ENCODE measurements at regions not wholly inside any gene's neighbourhood (a gene's known extent, or its start where the extent isn't known, plus 50 kb on each side); places are given as distances from the start of the nearest gene placed in this dataset.

DNA sequence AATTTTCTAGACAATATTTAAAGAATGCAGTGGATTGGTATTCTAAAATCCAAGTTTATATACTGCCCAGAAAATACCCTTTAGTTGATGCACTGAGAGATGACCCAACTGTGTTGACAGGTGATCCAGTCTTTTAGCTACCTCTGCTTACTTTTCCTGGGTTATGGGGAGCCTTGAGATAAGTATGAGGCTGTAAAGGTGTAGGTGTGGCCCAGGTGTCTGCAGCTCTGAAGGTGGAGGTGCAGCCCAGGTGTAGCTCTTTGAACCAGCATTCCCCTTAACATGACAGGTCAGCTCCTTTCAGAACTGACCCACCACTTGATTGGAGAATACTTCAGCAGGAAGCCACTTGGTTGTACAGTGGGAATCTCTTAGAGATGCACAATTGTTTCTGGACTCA, 62.3 kb upstream of the ACSL3 start:
- DNase-seq: no peak

DNA sequence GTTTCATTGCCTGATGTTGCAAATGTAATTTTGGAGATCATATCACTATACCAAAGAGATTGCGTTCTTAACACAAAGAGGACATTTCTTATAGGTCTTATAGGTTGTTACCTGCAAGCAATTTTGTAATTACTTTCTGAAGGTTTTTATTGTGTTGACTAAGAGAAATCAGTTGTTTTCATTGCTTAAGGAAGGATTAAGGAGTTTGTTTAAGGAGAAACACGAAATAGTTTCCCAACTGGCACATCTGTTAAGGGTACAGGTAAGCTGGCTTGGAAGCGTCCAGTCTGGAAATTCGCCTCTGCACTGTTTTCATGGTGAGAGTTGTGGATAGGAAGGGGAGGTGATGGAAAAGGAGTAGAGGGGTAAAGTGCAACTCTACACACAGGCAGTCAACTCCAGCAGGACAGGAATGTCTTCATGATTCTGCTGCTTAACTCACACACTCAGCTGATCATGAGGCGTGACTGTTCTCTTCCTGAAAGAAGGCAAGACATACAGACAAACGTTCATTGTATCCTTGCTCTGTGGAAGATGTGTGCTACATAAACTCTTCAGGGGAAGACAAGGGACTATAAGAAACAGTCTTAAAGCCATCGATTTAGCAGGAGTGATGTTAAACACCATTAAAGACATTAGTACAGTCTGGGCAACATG, 61.4 kb upstream of the ACSL3 start:
- no peak for DNase-seq

DNA sequence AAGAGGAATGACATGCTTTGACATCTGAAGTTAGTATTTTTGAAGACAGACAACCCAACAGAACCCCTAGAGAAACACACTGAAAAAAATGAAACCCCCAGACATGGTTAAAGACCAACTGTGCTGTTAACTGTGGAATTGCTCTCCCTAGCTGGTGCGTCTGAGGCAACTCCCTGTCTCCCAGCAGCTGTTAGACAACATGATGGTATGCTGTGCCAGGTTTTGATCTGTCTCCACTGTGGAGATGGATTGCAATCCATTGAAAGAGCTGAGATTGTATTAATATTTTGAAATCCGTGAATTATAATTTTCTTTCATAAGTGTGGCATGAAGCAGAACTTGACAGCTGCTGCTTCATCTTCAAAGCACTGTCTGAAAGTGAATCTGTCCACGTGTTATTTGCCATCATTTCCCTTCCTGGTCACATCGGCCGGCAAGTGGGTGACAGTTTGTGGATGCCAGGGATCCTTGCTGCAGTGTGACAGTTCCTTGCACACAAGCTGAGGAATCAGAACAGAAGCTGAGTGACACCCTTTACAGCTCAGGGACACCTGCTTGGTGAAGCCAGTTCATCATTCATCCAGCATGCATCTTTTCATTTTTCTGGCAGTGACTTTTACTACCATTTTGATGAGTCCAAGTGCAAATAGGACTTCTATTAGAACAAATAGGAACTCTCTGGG, 58.2 kb upstream of the ACSL3 start:
- DNase-seq: no peak

DNA sequence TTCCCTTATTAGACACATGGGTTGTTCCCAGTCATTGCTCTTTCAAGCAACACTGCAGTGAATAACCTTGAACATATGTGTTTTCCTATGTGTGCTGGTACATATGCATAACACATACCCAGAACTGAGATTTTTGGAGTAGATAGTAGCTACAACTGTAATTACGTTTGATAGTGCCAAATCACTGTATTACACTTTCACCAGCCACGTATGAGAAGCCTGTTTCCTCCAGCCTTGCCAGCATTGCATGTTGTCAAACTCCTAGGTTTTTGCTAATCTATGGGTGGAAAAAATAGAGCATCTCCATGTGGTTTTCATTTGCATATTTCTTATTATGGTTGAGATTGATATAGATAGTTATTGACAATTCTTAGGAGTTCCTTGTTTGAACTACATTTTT, 56.5 kb upstream of the ACSL3 start:
- DNase-seq: no peak

DNA sequence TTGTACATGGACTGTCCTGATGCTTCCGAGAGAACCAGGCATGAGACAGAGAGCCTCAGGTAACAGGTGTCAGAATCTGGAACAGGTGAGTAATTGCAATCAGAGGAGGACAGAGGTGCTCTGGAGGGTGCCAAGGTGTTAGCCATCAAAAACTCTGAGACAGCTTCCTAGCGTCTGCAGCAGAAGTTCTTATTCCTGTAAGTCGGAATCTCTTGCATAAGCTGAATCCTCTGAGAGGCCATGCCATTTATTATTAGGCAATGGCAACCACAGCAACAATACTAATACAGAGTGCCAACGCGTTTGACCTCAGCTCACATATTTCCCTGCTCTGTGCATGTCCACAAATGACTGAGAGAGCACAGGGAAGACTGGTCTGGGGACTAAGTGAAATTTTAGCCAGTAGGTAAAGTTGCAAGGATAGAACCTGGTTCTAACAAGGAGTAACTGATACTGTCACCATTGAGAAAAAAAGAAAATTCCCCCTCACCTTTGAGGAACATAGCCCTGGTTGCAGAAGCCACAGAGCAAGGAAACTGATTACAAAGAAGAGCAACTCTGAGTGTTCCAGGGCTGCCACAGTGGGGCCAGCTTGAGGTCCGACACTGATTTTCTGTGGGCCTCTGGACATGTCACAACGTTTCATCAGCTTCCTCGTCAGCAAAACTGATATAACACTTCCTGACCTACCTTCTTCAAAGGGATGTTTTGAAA, 55.1 kb upstream of the ACSL3 start:
- DNase-seq: peak; percentile 18

DNA sequence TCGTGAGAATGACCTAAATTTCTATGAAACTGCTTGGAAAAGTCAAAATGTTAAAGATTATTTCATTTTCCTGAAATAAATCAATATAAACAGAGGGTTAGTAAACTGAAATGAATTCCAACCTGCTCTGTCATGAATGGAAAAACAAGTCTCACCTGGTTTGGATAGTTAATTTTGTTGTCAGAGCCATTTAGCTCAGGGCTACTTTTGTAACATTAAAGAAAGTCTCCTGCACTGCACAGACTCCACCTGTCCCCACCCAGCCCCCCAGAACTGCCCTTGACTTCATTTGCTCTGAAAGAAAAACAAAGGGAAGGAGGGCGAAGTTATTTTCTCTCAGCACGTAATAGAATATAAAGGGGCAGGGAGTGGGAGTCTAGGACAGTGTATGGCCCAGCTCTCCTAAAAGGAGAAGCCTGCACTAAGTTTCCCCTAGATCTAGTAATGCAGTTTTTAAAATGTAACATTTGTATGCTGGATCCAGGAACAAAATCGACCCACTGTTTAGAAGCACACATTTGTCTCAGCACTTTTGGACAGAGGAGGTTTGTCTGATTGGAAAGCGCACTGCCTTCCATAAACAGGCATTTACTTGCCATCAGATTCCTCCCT, 54.2 kb upstream of the ACSL3 start:
- DNase-seq: no peak

DNA sequence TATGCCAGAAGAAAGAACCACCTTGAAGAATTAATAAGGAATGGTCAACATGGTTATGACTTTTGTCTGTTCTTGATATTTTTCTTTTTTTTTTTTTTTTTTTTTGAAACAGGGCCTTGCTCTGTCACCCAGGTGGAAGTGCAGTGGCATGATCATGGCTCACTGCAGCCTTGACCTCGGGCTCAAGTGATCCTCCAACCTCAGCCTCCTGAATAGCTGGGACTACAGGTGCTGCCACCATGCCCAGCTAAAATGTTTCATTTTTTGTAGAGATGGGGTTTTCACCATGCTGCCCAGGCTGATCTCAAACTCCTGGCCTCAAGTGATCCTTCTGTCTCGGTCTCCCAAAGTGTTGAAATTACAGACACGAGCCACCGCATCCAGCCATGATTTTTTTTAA, 53.4 kb upstream of the ACSL3 start:
- no peak for DNase-seq

DNA sequence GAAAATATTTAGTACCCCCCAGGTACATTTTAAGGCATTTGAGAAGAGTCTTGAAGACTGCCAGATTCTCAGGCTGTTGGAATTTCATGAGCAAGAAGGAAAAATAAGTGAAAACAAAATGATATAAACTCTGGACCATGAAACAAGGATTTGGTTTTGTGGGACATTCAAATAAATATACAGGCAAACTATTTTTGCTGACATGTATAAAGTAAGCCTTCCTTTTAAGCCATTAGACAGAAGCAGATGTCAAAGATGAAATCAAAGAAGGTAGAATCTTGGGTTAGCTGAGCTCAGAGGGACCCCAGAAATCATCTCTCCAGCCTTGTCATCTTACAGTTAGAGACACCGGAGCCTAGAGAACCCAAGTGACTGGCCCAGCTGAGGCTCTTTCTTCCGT, 51.3 kb upstream of the ACSL3 start:
- DNase-seq: no peak

DNA sequence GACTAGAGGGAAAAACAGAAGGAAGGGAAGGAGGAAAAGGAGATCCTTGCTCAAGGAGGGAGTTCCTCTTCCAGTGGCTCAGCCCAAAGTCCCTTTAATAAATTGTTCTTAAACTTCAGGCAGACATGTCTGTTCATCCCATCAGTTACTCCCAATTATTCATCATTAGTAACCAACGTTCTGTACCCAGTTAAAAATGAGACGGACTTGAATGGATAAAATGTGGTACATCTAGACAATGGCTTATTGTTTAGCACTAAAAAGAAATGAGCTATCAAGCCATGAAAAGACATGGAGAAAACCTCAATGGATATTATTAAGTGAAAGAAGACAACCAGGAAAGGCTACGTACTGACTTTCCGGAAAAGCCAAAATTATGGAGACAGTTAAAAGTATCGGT, 50.8 kb upstream of the ACSL3 start:
- DNase-seq: no peak

All from fibroblast of upper back skin (primary cell).